H9 (cell line): ENCODE measurements at regions not wholly inside any gene's neighbourhood (a gene's known extent, or its start where the extent isn't known, plus 50 kb on each side); places are given as distances from the start of the nearest gene placed in this dataset.

Experiments used
- DNase-seq: peaks from one replicate; pipeline ENCODE4 v3.0.0-alpha.2; 2017
- H2AFZ ChIP-seq: one replicate; pipeline ENCODE4 v1.6.1; 2013; ENCODE audit warnings: mild to moderate bottlenecking, low read length, control low read depth, moderate library complexity
- H2AK5ac ChIP-seq: 2 replicates; pipeline ENCODE4 v1.6.1; 2013; ENCODE audit warnings: low read length, control low read depth, mixed read lengths; ENCODE audit not compliant: insufficient read length
- H2BK120ac ChIP-seq: one replicate; pipeline ENCODE4 v1.6.1; 2013; ENCODE audit warnings: low read depth, mild to moderate bottlenecking, low read length, control low read depth, inconsistent platforms; ENCODE audit not compliant: poor library complexity, severe bottlenecking
- H2BK12ac ChIP-seq: 2 replicates; pipeline ENCODE4 v1.6.1; 2013; ENCODE audit warnings: low read length, control low read depth, mixed read lengths, low read depth; ENCODE audit not compliant: insufficient read length
- H2BK15ac ChIP-seq: 2 replicates; pipeline ENCODE4 v1.6.1; 2013; ENCODE audit warnings: low read depth, low read length, control low read depth
- H2BK20ac ChIP-seq: one replicate; pipeline ENCODE4 v1.6.1; 2013; ENCODE audit warnings: low read depth, mild to moderate bottlenecking, low read length, control low read depth, inconsistent platforms; ENCODE audit not compliant: poor library complexity, severe bottlenecking
- H2BK5ac ChIP-seq: 2 replicates; pipeline ENCODE4 v1.6.1; 2013; ENCODE audit warnings: low read length, control low read depth, mixed read lengths; ENCODE audit not compliant: insufficient read length
- H3K14ac ChIP-seq: 2 replicates; pipeline ENCODE4 v1.6.1; 2013; ENCODE audit warnings: low read length, control low read depth; ENCODE audit not compliant: insufficient read depth
- H3K18ac ChIP-seq: 2 replicates; pipeline ENCODE4 v1.6.1; 2013; ENCODE audit warnings: low read depth, mild to moderate bottlenecking, mixed read lengths, low read length, control low read depth; ENCODE audit not compliant: insufficient read length
- H3K23ac ChIP-seq: 2 replicates; pipeline ENCODE4 v1.6.1; 2013; ENCODE audit warnings: low read length, control low read depth, mixed read lengths, low read depth; ENCODE audit not compliant: insufficient read length
- H3K23me2 ChIP-seq: 2 replicates; pipeline ENCODE4 v1.6.1; 2013; ENCODE audit warnings: low read depth, mild to moderate bottlenecking, mixed read lengths, low read length, control low read depth; ENCODE audit not compliant: insufficient read length, poor library complexity, severe bottlenecking
- H3K27ac ChIP-seq: 2 replicates; pipeline ENCODE4 v1.5.1; 2013; ENCODE audit warnings: low read length, control low read depth, mixed read lengths, low read depth; ENCODE audit not compliant: insufficient read length
- H3K27me3 ChIP-seq: 2 replicates; pipeline ENCODE4 v1.6.1; 2013; ENCODE audit warnings: low read length, control low read depth, inconsistent platforms; ENCODE audit not compliant: insufficient read depth
- H3K4ac ChIP-seq: 2 replicates; pipeline ENCODE4 v1.6.1; 2013; ENCODE audit warnings: low read depth, mild to moderate bottlenecking, control low read depth, inconsistent platforms, low read length, moderate library complexity
- H3K4me1 ChIP-seq: 2 replicates; pipeline ENCODE4 v1.6.1; 2013; ENCODE audit warnings: low read length, control low read depth, inconsistent platforms; ENCODE audit not compliant: insufficient read depth
- H3K4me2 ChIP-seq: 2 replicates; pipeline ENCODE4 v1.6.1; 2013; ENCODE audit warnings: low read length, control low read depth, mixed read lengths; ENCODE audit not compliant: insufficient read length, insufficient read depth
- H3K56ac ChIP-seq: 2 replicates; pipeline ENCODE4 v1.6.1; 2013; ENCODE audit warnings: low read depth, mild to moderate bottlenecking, mixed read lengths, low read length, control low read depth; ENCODE audit not compliant: insufficient read length
- H3K79me1 ChIP-seq: 2 replicates; pipeline ENCODE4 v1.6.1; 2013; ENCODE audit warnings: low read depth, mild to moderate bottlenecking, moderate library complexity, low read length, control low read depth, inconsistent platforms; ENCODE audit not compliant: insufficient read depth, poor library complexity, severe bottlenecking
- H3K79me2 ChIP-seq: 2 replicates; pipeline ENCODE4 v1.6.1; 2013; ENCODE audit warnings: low read length, control low read depth, inconsistent platforms; ENCODE audit not compliant: insufficient read depth
- H3K9ac ChIP-seq: 2 replicates; pipeline ENCODE4 v1.6.1; 2013; ENCODE audit warnings: low read length, control low read depth, mixed read lengths; ENCODE audit not compliant: insufficient read length; ENCODE audit errors: extremely low read depth
- H3K9me3 ChIP-seq: one replicate; pipeline ENCODE4 v1.6.1; 2013; ENCODE audit warnings: low read depth, low read length, inconsistent platforms; ENCODE audit not compliant: control insufficient read depth
- H3T11ph ChIP-seq: one replicate; pipeline ENCODE4 v1.6.1; 2013; ENCODE audit warnings: mild to moderate bottlenecking, low read length, control low read depth, inconsistent platforms
- H4K20me1 ChIP-seq: one replicate; pipeline ENCODE4 v1.6.1; 2013; ENCODE audit not compliant: control insufficient read depth, insufficient read length, insufficient read depth
- H4K5ac ChIP-seq: 2 replicates; pipeline ENCODE4 v1.6.1; 2013; ENCODE audit warnings: low read depth, mild to moderate bottlenecking, mixed read lengths, low read length, control low read depth; ENCODE audit not compliant: insufficient read length
- H4K8ac ChIP-seq: replicated peaks from 2 replicates; pipeline ENCODE4 v1.6.1; 2013; ENCODE audit warnings: low read length, control low read depth, mixed read lengths, low read depth; ENCODE audit not compliant: insufficient read length
- H4K91ac ChIP-seq: 2 replicates; pipeline ENCODE4 v1.6.1; 2013; ENCODE audit warnings: low read depth, mild to moderate bottlenecking, moderate library complexity, mixed read lengths, low read length, control low read depth; ENCODE audit not compliant: insufficient read length
- H3K27ac Mint-ChIP-seq, 3 experiments: 2 replicates in 2 of 3; 3 replicates in 1 of 3; pipeline ENCODE4 v1.8.0; 2020 to 2021; ENCODE audit warnings: mixed read lengths in 3 of 3, mild to moderate bottlenecking in 1 of 3, moderate library complexity in 1 of 3
- H3K27me3 Mint-ChIP-seq: 2 replicates; pipeline ENCODE4 v1.8.0; 2021; ENCODE audit warnings: low read depth, mild to moderate bottlenecking, moderate library complexity, mixed read lengths
- H3K36me3 Mint-ChIP-seq, 3 experiments: 2 replicates in 2 of 3; 3 replicates in 1 of 3; pipeline ENCODE4 v1.8.0; 2020 to 2021; ENCODE audit warnings: low read depth in 3 of 3, mixed read lengths in 3 of 3; ENCODE audit not compliant: insufficient read depth in 1 of 3
- H3K4me1 Mint-ChIP-seq, 2 experiments: 2 replicates each; pipeline ENCODE4 v1.8.0; 2020; ENCODE audit warnings: mixed read lengths in 2 of 2
- H3K4me3 Mint-ChIP-seq, 2 experiments: 2 replicates in 1 of 2; 3 replicates in 1 of 2; pipeline ENCODE4 v1.8.0; 2020 to 2021; ENCODE audit warnings: mild to moderate bottlenecking in 2 of 2, mixed read lengths in 2 of 2, moderate library complexity in 1 of 2
- H3K9me3 Mint-ChIP-seq, 2 experiments: 2 replicates in 1 of 2; 3 replicates in 1 of 2; pipeline ENCODE4 v1.8.0; 2020; ENCODE audit warnings: mild to moderate bottlenecking in 2 of 2, mixed read lengths in 2 of 2, moderate library complexity in 1 of 2
- WGBS: extraction: QIAGEN DNeasy Blood & Tissue Kit; methylation state at CpG from one replicate; pipeline ENCODE4 v1.1.7; 2013; ENCODE audit warnings: missing lambda C conversion rate, low lambda C conversion rate, mixed read lengths; ENCODE audit not compliant: insufficient read length; ENCODE audit errors: extremely low coverage; 5-methylcytosine and 5-hydroxymethylcytosine counted together
- TF ChIP-seq, protein P1 (sequence below): fragments of 200-600 bp; sonication (generic); conservative IDR thresholded peaks from 3 replicates; pipeline ENCODE4 v1.8.0; 2021; ENCODE audit warnings: antibody characterized with exemption, mild to moderate bottlenecking

DNA sequence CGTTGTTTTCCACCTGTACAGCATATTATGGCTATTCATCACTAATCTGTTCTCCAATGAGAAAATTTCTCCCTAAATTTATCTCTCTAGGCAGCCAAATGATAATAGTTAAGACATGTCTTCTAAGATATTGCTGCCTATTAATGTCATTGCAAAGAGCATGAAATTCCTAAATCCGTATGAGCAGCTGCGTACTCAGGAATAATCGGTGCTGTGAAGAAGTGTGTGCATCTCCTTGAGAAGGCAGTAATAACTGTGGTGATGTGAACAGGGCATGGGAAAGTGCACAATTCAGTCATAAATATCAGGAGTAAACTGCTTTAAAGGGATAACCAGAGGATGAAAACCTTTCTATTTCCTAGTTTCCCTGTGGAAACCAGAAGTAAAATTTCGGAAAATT is 112.2 kb downstream of the SLITRK5 start:
- Histone ChIP-seq H3K4me2 (no peak overlapping the region), H4K91ac (no peak overlapping the region), H3K79me2 (no peaks in the 10 kb centered on the region), H3K56ac (no peak overlapping the region), H2BK12ac (no peak overlapping the region), H2AFZ (no peak overlapping the region), H4K20me1 (no peaks in the 10 kb centered on the region), H2BK5ac (no peak overlapping the region), H4K8ac (no peak overlapping the region), H2BK20ac (no peak overlapping the region), H3T11ph (no peak overlapping the region), H3K23ac (no peak overlapping the region), H3K27me3 (no peaks in the 10 kb centered on the region), H3K23me2 (no peaks in the 10 kb centered on the region), H3K9ac (no peak overlapping the region), H2BK15ac (no peak overlapping the region), H3K14ac (no peak overlapping the region), H3K18ac (no peak overlapping the region), H3K79me1 (no peaks in the 10 kb centered on the region), H4K5ac (no peak overlapping the region), H2AK5ac (no peak overlapping the region), H3K9me3 (no peaks in the 10 kb centered on the region), H3K27ac (no peak overlapping the region), H2BK120ac (no peak overlapping the region), H3K4ac (no peak overlapping the region), H3K4me1 (no peaks in the 10 kb centered on the region)
- H3K4me3 Mint-ChIP-seq = no peak overlapping the region
- no peaks in the 10 kb centered on the region for H3K36me3 Mint-ChIP-seq
- H3K27ac Mint-ChIP-seq = no peak overlapping the region
- no CpG with 5 or more reads among the region's 5 CpGs for WGBS
- TF ChIP-seq, protein P1, sequence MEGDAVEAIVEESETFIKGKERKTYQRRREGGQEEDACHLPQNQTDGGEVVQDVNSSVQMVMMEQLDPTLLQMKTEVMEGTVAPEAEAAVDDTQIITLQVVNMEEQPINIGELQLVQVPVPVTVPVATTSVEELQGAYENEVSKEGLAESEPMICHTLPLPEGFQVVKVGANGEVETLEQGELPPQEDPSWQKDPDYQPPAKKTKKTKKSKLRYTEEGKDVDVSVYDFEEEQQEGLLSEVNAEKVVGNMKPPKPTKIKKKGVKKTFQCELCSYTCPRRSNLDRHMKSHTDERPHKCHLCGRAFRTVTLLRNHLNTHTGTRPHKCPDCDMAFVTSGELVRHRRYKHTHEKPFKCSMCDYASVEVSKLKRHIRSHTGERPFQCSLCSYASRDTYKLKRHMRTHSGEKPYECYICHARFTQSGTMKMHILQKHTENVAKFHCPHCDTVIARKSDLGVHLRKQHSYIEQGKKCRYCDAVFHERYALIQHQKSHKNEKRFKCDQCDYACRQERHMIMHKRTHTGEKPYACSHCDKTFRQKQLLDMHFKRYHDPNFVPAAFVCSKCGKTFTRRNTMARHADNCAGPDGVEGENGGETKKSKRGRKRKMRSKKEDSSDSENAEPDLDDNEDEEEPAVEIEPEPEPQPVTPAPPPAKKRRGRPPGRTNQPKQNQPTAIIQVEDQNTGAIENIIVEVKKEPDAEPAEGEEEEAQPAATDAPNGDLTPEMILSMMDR = no peak
- DNase-seq = no peak
- peaks cover 14% of the 10 kb centered on the region for H3K27me3 Mint-ChIP-seq
- no peaks in the 10 kb centered on the region for H3K9me3 Mint-ChIP-seq
- H3K4me1 Mint-ChIP-seq = no peaks in the 10 kb centered on the region
